SK-N-SH treated with all-trans-retinoic acid at 6 μM for 48 hours (cell line): ENCODE measurements at regions not wholly inside any gene's neighbourhood (a gene's known extent, or its start where the extent isn't known, plus 50 kb on each side); places are given as distances from the start of the nearest gene placed in this dataset.

Experiments used
- ATAC-seq: fragments of 200-7000 bp; cut with Tn5 transposase; 3 replicates; pipeline ENCODE4 v1.9.1; 2020; ENCODE audit warnings: mild to moderate bottlenecking, moderate library complexity
- ARNTL ChIP-seq: fragments of 450-650 bp; formaldehyde crosslinking; IDR thresholded peaks from 2 replicates; pipeline ENCODE4 v1.5.0; 2020; ENCODE audit warnings: low read depth, mild to moderate bottlenecking, moderate library complexity, borderline replicate concordance
- BACH2 ChIP-seq: fragments of 250-450 bp; sonication (Bioruptor Pico); IDR thresholded peaks from 2 replicates; pipeline ENCODE4 v1.9.0; 2021; ENCODE audit warnings: mild to moderate bottlenecking, borderline replicate concordance
- CREB5 ChIP-seq: fragments of 250-450 bp; sonication (Bioruptor Pico); IDR thresholded peaks from 2 replicates; pipeline ENCODE4 v1.5.1; 2020; ENCODE audit warnings: low read depth, mild to moderate bottlenecking, moderate library complexity
- CSDC2 ChIP-seq: fragments of 250-450 bp; sonication (Bioruptor Pico); IDR thresholded peaks from 2 replicates; pipeline ENCODE4 v1.5.0; 2020; ENCODE audit warnings: mild to moderate bottlenecking, moderate library complexity
- CSRNP3 ChIP-seq: fragments of 250-450 bp; sonication (Bioruptor Pico); IDR thresholded peaks from 2 replicates; pipeline ENCODE4 v1.5.1; 2021; ENCODE audit warnings: mild to moderate bottlenecking, moderate library complexity
- GLIS3 ChIP-seq: fragments of 250-450 bp; sonication (Bioruptor Pico); IDR thresholded peaks from 2 replicates; pipeline ENCODE4 v1.5.0; 2020; ENCODE audit warnings: mild to moderate bottlenecking, moderate library complexity
- OSR1 ChIP-seq: fragments of 250-450 bp; sonication (Bioruptor Pico); IDR thresholded peaks from 2 replicates; pipeline ENCODE4 v1.8.0; 2022; ENCODE audit warnings: moderate library complexity, mild to moderate bottlenecking, inconsistent platforms
- PATZ1 ChIP-seq: fragments of 250-450 bp; sonication (Bioruptor Pico); IDR thresholded peaks from 2 replicates; pipeline ENCODE4 v1.8.0; 2020; ENCODE audit warnings: mild to moderate bottlenecking, moderate library complexity, borderline replicate concordance
- POU6F1 ChIP-seq: fragments of 250-450 bp; sonication (Bioruptor Pico); IDR thresholded peaks from 2 replicates; pipeline ENCODE4 v1.8.0; 2021; ENCODE audit warnings: low read depth, mild to moderate bottlenecking, moderate library complexity, borderline replicate concordance
- PPARA ChIP-seq: fragments of 250-450 bp; sonication (Bioruptor Pico); IDR thresholded peaks from 2 replicates; pipeline ENCODE4 v1.5.0; 2020; ENCODE audit warnings: mild to moderate bottlenecking, borderline replicate concordance
- RARB ChIP-seq: fragments of 250-450 bp; sonication (Bioruptor Pico); IDR thresholded peaks from 2 replicates; pipeline ENCODE4 v1.8.0; 2021; ENCODE audit warnings: mild to moderate bottlenecking, moderate library complexity
- SNAI2 ChIP-seq: fragments of 250-450 bp; sonication (Bioruptor Pico); IDR thresholded peaks from 2 replicates; pipeline ENCODE4 v1.5.0; 2020; ENCODE audit warnings: mild to moderate bottlenecking, moderate library complexity
- TOX ChIP-seq: fragments of 250-450 bp; sonication (Bioruptor Pico); IDR thresholded peaks from 2 replicates; pipeline ENCODE4 v1.8.0; 2021; ENCODE audit warnings: mild to moderate bottlenecking, moderate library complexity, borderline replicate concordance
- TSHZ2 ChIP-seq: fragments of 250-450 bp; sonication (Bioruptor Pico); IDR thresholded peaks from 2 replicates; pipeline ENCODE4 v1.5.0; 2020; ENCODE audit warnings: mild to moderate bottlenecking, moderate library complexity
- ZC3H10 ChIP-seq: fragments of 250-450 bp; sonication (Bioruptor Pico); IDR thresholded peaks from 2 replicates; pipeline ENCODE4 v1.5.1; 2021; ENCODE audit warnings: mild to moderate bottlenecking, moderate library complexity
- ZFP3 ChIP-seq: fragments of 250-450 bp; sonication (Bioruptor Pico); IDR thresholded peaks from 2 replicates; pipeline ENCODE4 v1.5.0; 2020; ENCODE audit warnings: mild to moderate bottlenecking, moderate library complexity
- ZFP30 ChIP-seq: fragments of 450-650 bp; formaldehyde crosslinking; IDR thresholded peaks from 2 replicates; pipeline ENCODE4 v1.5.0; 2022; ENCODE audit warnings: mild to moderate bottlenecking, moderate library complexity
- ZNF8 ChIP-seq: fragments of 450-650 bp; formaldehyde crosslinking; IDR thresholded peaks from 2 replicates; pipeline ENCODE4 v1.5.0; 2020; ENCODE audit warnings: mild to moderate bottlenecking, moderate library complexity

- no peak for ATAC-seq
- TF ChIP-seq ARNTL = no peak
- no peak for TF ChIP-seq CSDC2
- no peak for TF ChIP-seq PPARA (CRISPR knock-in tag)
- no peak for TF ChIP-seq ZFP30 (CRISPR knock-in tag)
- TF ChIP-seq ZFP3 (CRISPR knock-in tag) = no peak
- no peak for TF ChIP-seq BACH2 (CRISPR knock-in tag)
- TF ChIP-seq OSR1 = no peak
- no peak for TF ChIP-seq TOX (CRISPR knock-in tag)
- no peak for TF ChIP-seq TSHZ2 (CRISPR knock-in tag)
- no peak for TF ChIP-seq RARB (CRISPR knock-in tag)
- no peak for TF ChIP-seq ZC3H10 (CRISPR knock-in tag)
- no peak for TF ChIP-seq GLIS3 (CRISPR knock-in tag)
- TF ChIP-seq SNAI2 (CRISPR knock-in tag) = no peak
- no peak for TF ChIP-seq CREB5 (CRISPR knock-in tag)
These were observed 198.3 kb upstream of the PLET1 start for GRCh38 chr11:112459001-112459400.

GRCh38 chr11:112460141-112460540 is 199.5 kb upstream of the PLET1 start:
- no peak for TF ChIP-seq CSRNP3 (CRISPR knock-in tag)
- no peak for TF ChIP-seq ZNF8
- no peak for TF ChIP-seq GLIS3 (CRISPR knock-in tag)
- no peak for TF ChIP-seq ZC3H10 (CRISPR knock-in tag)
- TF ChIP-seq CSDC2 = no peak
- no peak for TF ChIP-seq RARB (CRISPR knock-in tag)
- no peak for TF ChIP-seq PPARA (CRISPR knock-in tag)
- no peak for TF ChIP-seq BACH2 (CRISPR knock-in tag)
- no peak for TF ChIP-seq OSR1
- no peak for TF ChIP-seq PATZ1
- TF ChIP-seq TSHZ2 (CRISPR knock-in tag) = no peak
- no peak for ATAC-seq

DNA sequence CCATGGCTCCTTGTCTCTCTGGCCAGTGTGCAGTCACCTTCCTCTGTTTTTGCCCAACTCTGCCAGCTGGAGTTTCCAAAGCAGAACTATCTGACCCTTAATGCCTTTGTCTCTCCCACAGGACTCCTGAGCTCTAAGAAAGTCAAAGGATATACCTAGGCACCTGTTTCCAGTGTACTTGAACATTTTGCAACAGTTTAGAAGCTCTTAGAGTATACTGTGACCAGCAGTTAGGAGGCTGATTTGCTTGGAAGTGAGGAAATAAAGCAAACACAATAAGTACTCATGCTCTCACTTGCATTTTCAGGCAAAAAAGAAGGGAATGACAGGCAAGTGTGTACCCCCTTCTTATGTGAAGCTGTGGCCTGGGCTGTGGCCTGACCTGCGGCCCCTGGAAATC is 204.3 kb upstream of the PLET1 start:
- ATAC-seq = no peak
- TF ChIP-seq ZFP3 (CRISPR knock-in tag) (no peak), CSDC2 (no peak), POU6F1 (no peak), TOX (CRISPR knock-in tag) (no peak), SNAI2 (CRISPR knock-in tag) (no peak)
